HepG2 (cell line): ENCODE measurements at regions not wholly inside any gene's neighbourhood (a gene's known extent, or its start where the extent isn't known, plus 50 kb on each side); places are given as distances from the start of the nearest gene placed in this dataset.

Experiments used
- E2F1 ChIP-seq: sonication (generic); formaldehyde crosslinking; IDR thresholded peaks from 2 replicates; pipeline ENCODE4 v1.5.0; 2020; ENCODE audit warnings: missing genetic modification reagents
- KLF9 ChIP-seq: IDR thresholded peaks from 2 replicates; pipeline ENCODE4 v1.6.1; 2016; ENCODE audit warnings: low read depth
- POLR2A ChIP-seq, 2 experiments: IDR thresholded peaks; 2 replicates each; pipeline ENCODE4 v1.6.1; 2011; ENCODE audit warnings: low read depth in 2 of 2, low read length in 2 of 2, mild to moderate bottlenecking in 1 of 2, moderate library complexity in 1 of 2; ENCODE audit not compliant: insufficient read depth in 1 of 2
- RAD21 ChIP-seq: fragments of 450-650 bp; formaldehyde crosslinking; IDR thresholded peaks from 2 replicates; pipeline ENCODE4 v1.5.0; 2020; ENCODE audit warnings: mild to moderate bottlenecking
- SMC3 ChIP-seq: IDR thresholded peaks from 2 replicates; pipeline ENCODE4 v1.6.1; 2011; ENCODE audit warnings: low read length, improper control_type of control experiment
- SNRNP70 ChIP-seq: fragments of 200-400 bp; formaldehyde crosslinking; IDR thresholded peaks from 2 replicates; pipeline ENCODE4 v1.6.1; 2017; ENCODE audit warnings: mild to moderate bottlenecking, low read depth, low read length, moderate library complexity
- SRY ChIP-seq: sonication (generic); formaldehyde crosslinking; IDR thresholded peaks from 2 replicates; pipeline ENCODE4 v1.8.0; 2022; ENCODE audit warnings: mild to moderate bottlenecking, missing genetic modification reagents
- TEAD3 ChIP-seq: optimal IDR thresholded peaks from 2 replicates; pipeline ENCODE3; 2016; ENCODE audit warnings: borderline replicate concordance
- ZBTB26 ChIP-seq: IDR thresholded peaks from 2 replicates; pipeline ENCODE4 v1.6.1; 2016; ENCODE audit warnings: missing compliant biosample characterization, missing genetic modification reagents, borderline replicate concordance
- ZFP36 ChIP-seq: fragments of 150-350 bp; IDR thresholded peaks from 2 replicates; pipeline ENCODE4 v1.6.1; 2018; ENCODE audit warnings: borderline replicate concordance, low read length, low read depth; ENCODE audit not compliant: partially characterized antibody
- ZNF431 ChIP-seq: sonication (generic); formaldehyde crosslinking; IDR thresholded peaks from 2 replicates; pipeline ENCODE4 v1.9.0; 2022; ENCODE audit warnings: missing genetic modification reagents, low read depth, mild to moderate bottlenecking, borderline replicate concordance
- TF ChIP-seq, protein P1 (sequence below): sonication (generic); formaldehyde crosslinking; IDR thresholded peaks from 2 replicates; pipeline ENCODE4 v1.5.0; 2020; ENCODE audit warnings: mild to moderate bottlenecking, missing genetic modification reagents, moderate library complexity
- TF ChIP-seq, protein P2 (sequence below): sonication (generic); formaldehyde crosslinking; IDR thresholded peaks from 2 replicates; pipeline ENCODE4 v1.8.1; 2022; ENCODE audit warnings: mild to moderate bottlenecking, missing genetic modification reagents

- TF ChIP-seq SMC3 (no peak), KLF9 (CRISPR knock-in tag) (no peak), POLR2A (IDR thresholded peaks at IDR 0.05; ENCODE audit: insufficient read depth in 1 of 2, low read depth in 2 of 2, low read length in 2 of 2) (no peak), E2F1 (no peak), ZNF431 (no peak), SNRNP70 (no peak), ZBTB26 (CRISPR knock-in tag) (no peak), RAD21 (CRISPR knock-in tag) (no peak), SRY (CRISPR knock-in tag) (no peak), TEAD3 (CRISPR knock-in tag) (no peak), ZFP36 (no peak)
- TF ChIP-seq, protein P1, sequence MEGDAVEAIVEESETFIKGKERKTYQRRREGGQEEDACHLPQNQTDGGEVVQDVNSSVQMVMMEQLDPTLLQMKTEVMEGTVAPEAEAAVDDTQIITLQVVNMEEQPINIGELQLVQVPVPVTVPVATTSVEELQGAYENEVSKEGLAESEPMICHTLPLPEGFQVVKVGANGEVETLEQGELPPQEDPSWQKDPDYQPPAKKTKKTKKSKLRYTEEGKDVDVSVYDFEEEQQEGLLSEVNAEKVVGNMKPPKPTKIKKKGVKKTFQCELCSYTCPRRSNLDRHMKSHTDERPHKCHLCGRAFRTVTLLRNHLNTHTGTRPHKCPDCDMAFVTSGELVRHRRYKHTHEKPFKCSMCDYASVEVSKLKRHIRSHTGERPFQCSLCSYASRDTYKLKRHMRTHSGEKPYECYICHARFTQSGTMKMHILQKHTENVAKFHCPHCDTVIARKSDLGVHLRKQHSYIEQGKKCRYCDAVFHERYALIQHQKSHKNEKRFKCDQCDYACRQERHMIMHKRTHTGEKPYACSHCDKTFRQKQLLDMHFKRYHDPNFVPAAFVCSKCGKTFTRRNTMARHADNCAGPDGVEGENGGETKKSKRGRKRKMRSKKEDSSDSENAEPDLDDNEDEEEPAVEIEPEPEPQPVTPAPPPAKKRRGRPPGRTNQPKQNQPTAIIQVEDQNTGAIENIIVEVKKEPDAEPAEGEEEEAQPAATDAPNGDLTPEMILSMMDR (CRISPR knock-in tag): no peak
- TF ChIP-seq, protein P2, sequence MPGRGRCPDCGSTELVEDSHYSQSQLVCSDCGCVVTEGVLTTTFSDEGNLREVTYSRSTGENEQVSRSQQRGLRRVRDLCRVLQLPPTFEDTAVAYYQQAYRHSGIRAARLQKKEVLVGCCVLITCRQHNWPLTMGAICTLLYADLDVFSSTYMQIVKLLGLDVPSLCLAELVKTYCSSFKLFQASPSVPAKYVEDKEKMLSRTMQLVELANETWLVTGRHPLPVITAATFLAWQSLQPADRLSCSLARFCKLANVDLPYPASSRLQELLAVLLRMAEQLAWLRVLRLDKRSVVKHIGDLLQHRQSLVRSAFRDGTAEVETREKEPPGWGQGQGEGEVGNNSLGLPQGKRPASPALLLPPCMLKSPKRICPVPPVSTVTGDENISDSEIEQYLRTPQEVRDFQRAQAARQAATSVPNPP (CRISPR knock-in tag): no peak
Measured at GRCh38 chr5:97436405-97436804, 253.4 kb upstream of the RIOK2 start.
